Mucosa of rectum (tissue), 2 donors: ENCODE measurements at regions not wholly inside any gene's neighbourhood (a gene's known extent, or its start where the extent isn't known, plus 50 kb on each side); places are given as distances from the start of the nearest gene placed in this dataset.

ENCODE experiments used
- H3K27ac ChIP-seq, 2 donors: one replicate each; pipeline ENCODE4 v1.7.0; 2013; ENCODE audit warnings: inconsistent platforms in 2 of 2, low read depth in 2 of 2, low read length in 2 of 2
- H3K27me3 ChIP-seq, 2 donors: one replicate each; pipeline ENCODE4 v1.7.0; 2013; ENCODE audit warnings: low read length in 2 of 2; ENCODE audit not compliant: control insufficient read depth in 2 of 2, insufficient read depth in 2 of 2
- H3K36me3 ChIP-seq, 2 donors: one replicate each; pipeline ENCODE4 v1.7.0; 2013; ENCODE audit warnings: low read length in 2 of 2; ENCODE audit not compliant: control insufficient read depth in 2 of 2, insufficient read depth in 2 of 2
- H3K4me1 ChIP-seq, 2 donors: one replicate each; pipeline ENCODE4 v1.7.0; 2013; ENCODE audit warnings: low read length in 2 of 2, mild to moderate bottlenecking in 1 of 2; ENCODE audit not compliant: control insufficient read depth in 2 of 2, insufficient read depth in 2 of 2
- H3K4me3 ChIP-seq, 2 donors: one replicate each; pipeline ENCODE4 v1.7.0; 2013; ENCODE audit warnings: low read length in 2 of 2
- H3K9ac ChIP-seq, 2 donors: one replicate each; pipeline ENCODE4 v1.7.0; 2013; ENCODE audit warnings: low read length in 2 of 2, low read depth in 1 of 2, mild to moderate bottlenecking in 1 of 2
- H3K9me3 ChIP-seq, 2 donors: one replicate each; pipeline ENCODE4 v1.7.0; 2013; ENCODE audit warnings: low read length in 2 of 2; ENCODE audit not compliant: control insufficient read depth in 2 of 2
- donor health status: healthy.
- donor health status: Normal muscosa, but diverticular disease.

- Histone ChIP-seq H3K4me1 (no peaks in the 10 kb centered on the region), H3K4me3 (no peak overlapping the region), H3K27ac (no peak overlapping the region), H3K9ac (no peak overlapping the region), H3K36me3 (no peaks in the 10 kb centered on the region), H3K9me3 (no peaks in the 10 kb centered on the region), H3K27me3 (no peaks in the 10 kb centered on the region)
Observed at GRCh38 chr12:58386136-58386535, 444.8 kb downstream of the ATP23 start.

DNA sequence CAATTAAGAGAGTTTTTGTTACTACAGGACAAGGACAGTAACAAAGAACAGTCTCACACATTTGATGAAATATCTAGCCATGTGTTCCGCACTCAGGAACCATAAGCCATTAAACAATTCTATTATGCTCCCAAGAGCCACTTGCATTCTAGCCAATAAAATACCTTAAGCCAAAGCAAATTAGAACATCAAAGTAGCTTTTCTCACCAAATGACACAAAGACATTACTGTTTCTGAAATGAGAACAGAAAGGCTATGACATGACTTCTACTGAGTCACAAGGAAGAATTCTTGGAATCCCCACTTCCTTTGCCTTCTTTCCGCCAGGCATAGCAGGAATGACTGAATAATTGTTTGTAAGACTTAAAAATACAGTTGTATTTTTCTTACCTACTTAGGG, 445.8 kb downstream of the ATP23 start:
- Histone ChIP-seq H3K36me3 (no peaks in the 10 kb centered on the region), H3K4me1 (no peaks in the 10 kb centered on the region)

GRCh38 chr12:58388261-58388660, 446.9 kb downstream of the ATP23 start:
- H3K36me3 ChIP-seq, result no peaks in the 10 kb centered on the region
- H3K27ac ChIP-seq, result no peak overlapping the region
- H3K9me3 ChIP-seq, result no peaks in the 10 kb centered on the region
- H3K9ac ChIP-seq, result no peak overlapping the region
- no peak overlapping the region for H3K4me3 ChIP-seq
- H3K27me3 ChIP-seq, result no peaks in the 10 kb centered on the region
- no peaks in the 10 kb centered on the region for H3K4me1 ChIP-seq

More for the DNA sequence above, 445.8 kb downstream of the ATP23 start:
- Histone ChIP-seq H3K27me3 (no peaks in the 10 kb centered on the region), H3K27ac (no peak overlapping the region), H3K9ac (no peak overlapping the region), H3K9me3 (no peaks in the 10 kb centered on the region), H3K4me3 (no peak overlapping the region)

DNA sequence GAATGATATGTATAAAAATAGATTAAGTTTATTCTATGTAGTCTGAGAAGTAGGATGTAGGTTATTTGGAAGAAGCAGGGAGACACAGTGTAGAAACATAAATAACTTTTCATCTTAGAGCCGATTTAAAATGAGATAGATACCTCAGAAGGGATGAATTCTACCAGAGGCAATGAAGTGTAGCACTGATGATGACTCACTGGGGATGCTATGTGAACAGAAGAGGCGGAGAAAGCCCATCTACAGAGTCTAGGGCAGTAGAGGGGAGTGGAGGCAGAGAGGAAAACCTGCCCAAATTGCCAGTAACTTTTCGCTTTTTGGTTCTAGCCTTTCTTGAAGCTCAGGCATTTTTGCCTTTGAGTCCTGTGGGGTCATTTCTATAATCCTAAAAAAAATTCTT, 451.8 kb downstream of the ATP23 start:
- Histone ChIP-seq H3K27me3 (no peaks in the 10 kb centered on the region), H3K27ac (no peak overlapping the region), H3K4me1 (no peaks in the 10 kb centered on the region)

DNA sequence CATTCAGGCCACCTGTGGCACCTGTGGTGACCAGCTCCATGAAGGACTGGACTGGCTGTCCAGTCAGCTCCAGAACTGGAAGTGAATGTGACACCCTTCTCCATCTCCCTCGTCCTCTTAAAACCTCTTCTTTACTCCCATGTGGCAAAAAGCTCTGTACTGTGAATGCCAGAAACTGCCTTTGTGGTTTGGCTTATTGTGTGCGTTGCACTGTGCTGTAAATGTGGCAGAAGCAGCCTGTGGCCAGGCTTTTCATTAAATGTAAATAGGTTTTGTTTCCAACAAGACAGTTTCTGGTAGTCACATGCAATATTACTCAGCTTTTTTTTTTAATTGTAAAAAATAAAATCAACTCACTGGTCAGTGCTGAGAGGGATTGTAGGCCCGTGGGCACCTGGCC, 453.7 kb downstream of the ATP23 start:
- Histone ChIP-seq H3K27ac (no peak overlapping the region), H3K4me3 (no peak overlapping the region), H3K9ac (no peak overlapping the region), H3K27me3 (no peaks in the 10 kb centered on the region), H3K4me1 (no peaks in the 10 kb centered on the region), H3K36me3 (no peaks in the 10 kb centered on the region), H3K9me3 (no peaks in the 10 kb centered on the region)

More for the DNA sequence above, 451.8 kb downstream of the ATP23 start:
- H3K9me3 ChIP-seq, result no peaks in the 10 kb centered on the region
- no peaks in the 10 kb centered on the region for H3K36me3 ChIP-seq
- H3K9ac ChIP-seq, result no peak overlapping the region
- no peak overlapping the region for H3K4me3 ChIP-seq

DNA sequence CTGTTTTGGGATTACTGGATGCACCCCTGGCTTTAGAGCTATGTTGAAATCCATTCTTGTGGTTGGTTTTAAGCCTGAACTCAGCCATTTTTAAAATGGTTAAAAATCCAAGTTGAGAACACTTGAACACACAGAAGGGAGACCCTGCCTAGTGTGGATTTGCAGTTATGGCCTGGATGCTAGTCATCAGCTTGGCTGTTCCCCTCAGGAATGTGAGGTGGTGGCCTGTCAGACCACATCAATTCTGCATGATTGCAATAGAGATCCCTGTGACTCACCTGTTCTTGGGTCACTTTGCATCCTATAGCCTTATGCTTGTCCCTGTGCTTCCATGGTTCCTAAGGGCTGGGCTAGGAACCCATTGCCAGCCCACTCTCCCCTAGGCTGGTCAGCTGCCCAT, 454.1 kb downstream of the ATP23 start:
- no peaks in the 10 kb centered on the region for H3K36me3 ChIP-seq
- no peak overlapping the region for H3K4me3 ChIP-seq
- H3K27ac ChIP-seq, result no peak overlapping the region

DNA sequence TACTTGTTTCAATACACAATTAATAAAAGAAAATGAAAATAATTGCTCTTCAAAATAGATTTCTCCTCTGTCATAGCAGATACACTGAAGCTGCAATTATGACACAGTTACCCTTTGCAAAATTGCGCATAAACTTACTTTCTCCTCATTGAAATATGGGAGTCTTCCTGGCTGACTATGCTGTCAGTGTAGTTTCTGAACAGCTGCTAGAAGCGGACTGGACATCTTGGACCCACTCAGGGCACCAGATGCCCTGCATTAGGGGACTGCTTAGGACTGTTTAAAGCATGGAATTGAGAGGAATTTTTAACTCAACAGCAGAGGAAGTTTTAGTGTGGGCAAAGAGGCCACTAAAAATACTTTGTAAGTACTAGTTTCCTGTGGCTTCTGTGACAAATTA, 454.9 kb downstream of the ATP23 start:
- no peak overlapping the region for H3K4me3 ChIP-seq
- no peaks in the 10 kb centered on the region for H3K4me1 ChIP-seq
- no peaks in the 10 kb centered on the region for H3K9me3 ChIP-seq
- H3K9ac ChIP-seq, result no peak overlapping the region
- H3K27me3 ChIP-seq, result no peaks in the 10 kb centered on the region
- no peaks in the 10 kb centered on the region for H3K36me3 ChIP-seq
- H3K27ac ChIP-seq, result no peak overlapping the region

More for the DNA sequence above, 454.1 kb downstream of the ATP23 start:
- Histone ChIP-seq H3K4me1 (no peaks in the 10 kb centered on the region), H3K9me3 (no peaks in the 10 kb centered on the region), H3K27me3 (no peaks in the 10 kb centered on the region), H3K9ac (no peak overlapping the region)

GRCh38 chr12:58405363-58405762, 464.0 kb downstream of the ATP23 start:
- Histone ChIP-seq H3K9ac (no peak overlapping the region), H3K27ac (no peak overlapping the region), H3K4me1 (no peaks in the 10 kb centered on the region), H3K4me3 (no peak overlapping the region), H3K9me3 (no peaks in the 10 kb centered on the region), H3K36me3 (no peaks in the 10 kb centered on the region), H3K27me3 (no peaks in the 10 kb centered on the region)

DNA sequence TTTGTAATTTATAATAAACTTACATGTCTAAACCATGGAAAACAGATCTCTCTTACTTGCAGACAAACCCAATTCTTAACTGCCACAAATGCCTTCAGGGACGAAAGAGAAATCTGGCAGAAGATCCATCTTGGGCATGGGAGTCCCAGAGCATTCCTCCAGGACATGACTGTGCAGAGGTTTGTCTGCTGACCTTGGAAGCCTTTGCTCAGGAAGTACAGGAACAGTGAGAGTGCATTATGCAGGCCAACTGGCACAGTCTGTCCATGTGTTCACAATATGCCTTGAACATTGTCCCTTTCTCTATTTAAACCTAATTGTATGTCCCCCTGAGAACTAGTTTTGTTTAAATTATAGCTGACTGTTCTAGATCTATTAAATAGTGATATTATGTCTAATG, 467.1 kb downstream of the ATP23 start:
- no peak overlapping the region for H3K27ac ChIP-seq
- no peaks in the 10 kb centered on the region for H3K4me1 ChIP-seq
- no peaks in the 10 kb centered on the region for H3K9me3 ChIP-seq
- H3K4me3 ChIP-seq, result no peak overlapping the region
- H3K36me3 ChIP-seq, result no peaks in the 10 kb centered on the region
- H3K27me3 ChIP-seq, result no peaks in the 10 kb centered on the region
- no peak overlapping the region for H3K9ac ChIP-seq

DNA sequence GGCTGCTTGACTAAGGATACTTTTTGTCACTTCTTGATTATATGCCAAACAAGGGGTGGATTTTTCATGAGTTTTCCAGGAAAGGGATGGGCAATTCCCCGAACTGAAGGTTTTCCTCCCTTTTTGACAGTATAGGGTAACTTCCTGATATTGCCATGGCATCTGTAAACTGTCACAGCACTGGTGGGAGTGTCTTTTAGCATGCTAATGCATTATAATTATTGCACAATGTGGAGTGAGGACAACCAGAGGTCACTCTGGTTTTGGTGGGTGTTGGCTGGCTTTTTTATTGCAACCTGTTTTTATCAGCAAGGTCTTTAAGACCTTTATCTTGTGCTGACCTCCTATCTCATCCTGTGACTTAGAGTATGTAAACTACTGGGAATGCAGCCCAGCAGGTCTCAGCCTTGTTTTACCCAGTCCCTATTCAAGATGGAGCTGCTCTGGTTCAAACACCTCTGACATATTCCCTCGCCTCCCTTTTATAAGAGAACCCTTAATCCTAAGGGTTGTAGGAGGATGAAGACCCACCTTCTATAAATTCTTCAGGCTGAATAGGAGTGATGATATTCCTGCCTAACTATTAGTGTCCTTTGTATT, 471.2 kb downstream of the ATP23 start:
- H3K4me3 ChIP-seq, result no peak overlapping the region

DNA sequence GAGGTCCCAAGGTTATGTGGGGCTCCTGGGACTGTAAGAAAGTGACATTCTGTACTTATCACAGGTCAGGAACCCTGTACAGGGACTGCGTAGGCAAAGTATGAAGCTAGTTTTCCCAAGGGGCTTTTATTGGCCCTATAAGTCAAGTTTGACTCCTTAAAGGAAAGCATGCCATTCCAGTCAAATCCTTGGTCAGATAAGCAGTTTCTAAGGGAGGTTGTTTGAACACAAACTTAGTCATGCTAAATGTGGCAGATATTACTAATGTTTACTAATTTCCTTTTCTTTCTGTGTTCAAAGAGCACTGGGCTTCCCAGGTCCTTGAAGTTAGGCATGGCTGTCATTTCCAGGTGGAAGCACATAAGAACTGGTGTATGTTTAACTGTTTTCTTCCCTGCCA, 472.4 kb downstream of the ATP23 start:
- H3K27ac ChIP-seq, result no peak overlapping the region
- no peak overlapping the region for H3K4me3 ChIP-seq
- no peak overlapping the region for H3K9ac ChIP-seq
- no peaks in the 10 kb centered on the region for H3K36me3 ChIP-seq
- H3K4me1 ChIP-seq, result no peaks in the 10 kb centered on the region
- no peaks in the 10 kb centered on the region for H3K27me3 ChIP-seq
- no peaks in the 10 kb centered on the region for H3K9me3 ChIP-seq

More for the DNA sequence above, 471.2 kb downstream of the ATP23 start:
- Histone ChIP-seq H3K27ac (no peak overlapping the region), H3K9me3 (no peaks in the 10 kb centered on the region), H3K4me1 (no peaks in the 10 kb centered on the region), H3K9ac (no peak overlapping the region), H3K27me3 (no peaks in the 10 kb centered on the region), H3K36me3 (no peaks in the 10 kb centered on the region)
